Hepatocyte (in vitro differentiated cells): ENCODE measurements at regions not wholly inside any gene's neighbourhood (a gene's known extent, or its start where the extent isn't known, plus 50 kb on each side); places are given as distances from the start of the nearest gene placed in this dataset.

Experiments used
- DNase-seq: peaks from one replicate; pipeline ENCODE4 v3.0.0-alpha.2; 2016; ENCODE audit warnings: low spot score
- H2AFZ ChIP-seq: fragments of 200-600 bp; sonication (generic); 2 replicates; pipeline ENCODE4 v1.6.0; 2016; ENCODE audit warnings: antibody characterized with exemption, mild to moderate bottlenecking
- H3K27ac ChIP-seq: fragments of 200-600 bp; sonication (generic); 2 replicates; pipeline ENCODE4 v1.5.1; 2016; ENCODE audit warnings: mild to moderate bottlenecking
- H3K27me3 ChIP-seq: fragments of 200-600 bp; sonication (generic); 2 replicates; pipeline ENCODE4 v1.6.1; 2016
- H3K36me3 ChIP-seq: fragments of 200-600 bp; sonication (generic); replicated peaks from 2 replicates; pipeline ENCODE4 v1.5.1; 2016; ENCODE audit warnings: low read depth; ENCODE audit not compliant: insufficient read depth
- H3K4me1 ChIP-seq: fragments of 200-600 bp; sonication (generic); 2 replicates; pipeline ENCODE4 v1.5.1; 2016; ENCODE audit warnings: mild to moderate bottlenecking, moderate library complexity; ENCODE audit not compliant: insufficient read depth
- H3K4me2 ChIP-seq: fragments of 200-600 bp; sonication (generic); 2 replicates; pipeline ENCODE4 v1.6.0; 2016
- H3K4me3 ChIP-seq: fragments of 200-600 bp; sonication (generic); 2 replicates; pipeline ENCODE4 v1.5.1; 2016; ENCODE audit warnings: mild to moderate bottlenecking
- H3K79me2 ChIP-seq: fragments of 200-600 bp; sonication (generic); 2 replicates; pipeline ENCODE4 v1.6.0; 2017; ENCODE audit warnings: mild to moderate bottlenecking
- H3K9me2 ChIP-seq: fragments of 200-600 bp; sonication (generic); replicated peaks from 2 replicates; pipeline ENCODE4 v1.6.0; 2017; ENCODE audit warnings: mild to moderate bottlenecking; ENCODE audit not compliant: insufficient read depth
- H3K9me3 ChIP-seq: fragments of 200-600 bp; sonication (generic); 2 replicates; pipeline ENCODE4 v1.5.1; 2016; ENCODE audit warnings: low read depth, mild to moderate bottlenecking
- H4K20me1 ChIP-seq: fragments of 200-600 bp; sonication (generic); 2 replicates; pipeline ENCODE4 v1.6.0; 2016; ENCODE audit warnings: mild to moderate bottlenecking; ENCODE audit not compliant: insufficient read depth, poor library complexity, severe bottlenecking
- EZH2 ChIP-seq: fragments of 200-600 bp; sonication (generic); IDR thresholded peaks from 2 replicates; pipeline ENCODE4 v1.6.1; 2016; ENCODE audit warnings: antibody characterized with exemption, mild to moderate bottlenecking, borderline replicate concordance
- EZH2phosphoT487 ChIP-seq: fragments of 200-600 bp; sonication (generic); IDR thresholded peaks from one replicate; pipeline ENCODE4 v1.6.1; 2018; ENCODE audit warnings: antibody characterized with exemption, mild to moderate bottlenecking, low read depth, moderate library complexity; ENCODE audit not compliant: unreplicated experiment, severe bottlenecking
- WGBS: methylation state at CpG from one replicate; pipeline ENCODE4 v1.1.6; 2016; ENCODE audit warnings: low lambda C conversion rate; ENCODE audit errors: missing lambda C conversion rate; 5-methylcytosine and 5-hydroxymethylcytosine counted together
- TF ChIP-seq, protein P1 (sequence below): fragments of 200-600 bp; sonication (generic); IDR thresholded peaks from 2 replicates; pipeline ENCODE4 v1.5.1; 2016; ENCODE audit warnings: antibody characterized with exemption, mild to moderate bottlenecking; ENCODE audit not compliant: poor library complexity

DNA sequence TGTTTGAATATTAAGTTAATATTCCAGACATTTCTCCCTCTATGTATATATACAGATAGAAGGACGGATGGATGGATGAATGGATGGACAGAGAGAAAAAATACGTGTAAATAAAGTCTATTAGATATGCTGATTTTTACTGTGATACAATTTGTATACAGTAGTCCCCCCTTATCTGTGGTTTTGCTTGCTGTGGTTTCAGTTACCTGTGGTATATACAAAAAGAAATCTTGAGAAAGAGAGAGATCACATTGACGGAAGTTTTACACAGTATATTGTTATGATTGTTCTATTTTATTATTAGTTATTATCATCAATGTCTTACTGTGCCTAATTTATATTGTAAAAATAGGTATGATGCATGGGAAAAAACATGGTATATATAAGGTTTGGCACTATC is 290.2 kb downstream of the UTRN start:
- Histone ChIP-seq H3K36me3 (no peaks in the 10 kb centered on the region), H3K4me3 (no peak overlapping the region), H2AFZ (no peak overlapping the region), H4K20me1 (no peaks in the 10 kb centered on the region), H3K4me2 (no peak overlapping the region), H3K27me3 (no peaks in the 10 kb centered on the region), H3K9me2 (no peaks in the 10 kb centered on the region), H3K9me3 (no peaks in the 10 kb centered on the region), H3K27ac (no peak overlapping the region), H3K4me1 (no peaks in the 10 kb centered on the region), H3K79me2 (no peaks in the 10 kb centered on the region)
- no peak for DNase-seq
- whole genome bisulfite sequencing: 97% methylated on average over 3 of the region's 3 CpGs
- TF ChIP-seq EZH2 (no peak), EZH2phosphoT487 (no peak)
- TF ChIP-seq, protein P1, sequence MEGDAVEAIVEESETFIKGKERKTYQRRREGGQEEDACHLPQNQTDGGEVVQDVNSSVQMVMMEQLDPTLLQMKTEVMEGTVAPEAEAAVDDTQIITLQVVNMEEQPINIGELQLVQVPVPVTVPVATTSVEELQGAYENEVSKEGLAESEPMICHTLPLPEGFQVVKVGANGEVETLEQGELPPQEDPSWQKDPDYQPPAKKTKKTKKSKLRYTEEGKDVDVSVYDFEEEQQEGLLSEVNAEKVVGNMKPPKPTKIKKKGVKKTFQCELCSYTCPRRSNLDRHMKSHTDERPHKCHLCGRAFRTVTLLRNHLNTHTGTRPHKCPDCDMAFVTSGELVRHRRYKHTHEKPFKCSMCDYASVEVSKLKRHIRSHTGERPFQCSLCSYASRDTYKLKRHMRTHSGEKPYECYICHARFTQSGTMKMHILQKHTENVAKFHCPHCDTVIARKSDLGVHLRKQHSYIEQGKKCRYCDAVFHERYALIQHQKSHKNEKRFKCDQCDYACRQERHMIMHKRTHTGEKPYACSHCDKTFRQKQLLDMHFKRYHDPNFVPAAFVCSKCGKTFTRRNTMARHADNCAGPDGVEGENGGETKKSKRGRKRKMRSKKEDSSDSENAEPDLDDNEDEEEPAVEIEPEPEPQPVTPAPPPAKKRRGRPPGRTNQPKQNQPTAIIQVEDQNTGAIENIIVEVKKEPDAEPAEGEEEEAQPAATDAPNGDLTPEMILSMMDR: no peak

DNA sequence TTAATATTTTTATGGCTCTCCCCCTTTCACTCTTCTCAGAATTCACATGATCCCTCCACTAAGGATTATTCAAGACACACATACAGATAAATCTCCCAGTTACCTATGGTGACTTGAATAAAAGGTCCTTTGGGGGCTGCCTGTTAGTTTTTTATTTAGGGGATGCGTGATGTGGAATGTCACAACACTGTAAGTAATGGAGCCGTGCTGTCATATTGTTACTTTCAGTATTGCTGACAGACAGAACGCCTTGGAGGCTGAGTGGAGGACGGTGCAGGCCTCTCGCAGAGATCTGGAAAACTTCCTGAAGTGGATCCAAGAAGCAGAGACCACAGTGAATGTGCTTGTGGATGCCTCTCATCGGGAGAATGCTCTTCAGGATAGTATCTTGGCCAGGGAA is 291.7 kb downstream of the UTRN start:
- no peaks in the 10 kb centered on the region for H3K4me1 ChIP-seq
- no peak overlapping the region for H3K27ac ChIP-seq
- DNase-seq: no peak
- no peaks in the 10 kb centered on the region for H3K36me3 ChIP-seq
- H3K4me2 ChIP-seq: no peak overlapping the region
- no peaks in the 10 kb centered on the region for H4K20me1 ChIP-seq
- H2AFZ ChIP-seq: no peak overlapping the region
- H3K4me3 ChIP-seq: no peak overlapping the region
- no peaks in the 10 kb centered on the region for H3K9me2 ChIP-seq
- no peak for TF ChIP-seq EZH2
- no peak for TF ChIP-seq EZH2phosphoT487
- TF ChIP-seq, protein P1: no peak
- 85% methylated on average over 6 of the region's 6 CpGs for WGBS
- H3K9me3 ChIP-seq: no peaks in the 10 kb centered on the region
- no peaks in the 10 kb centered on the region for H3K27me3 ChIP-seq
- H3K79me2 ChIP-seq: no peaks in the 10 kb centered on the region

DNA sequence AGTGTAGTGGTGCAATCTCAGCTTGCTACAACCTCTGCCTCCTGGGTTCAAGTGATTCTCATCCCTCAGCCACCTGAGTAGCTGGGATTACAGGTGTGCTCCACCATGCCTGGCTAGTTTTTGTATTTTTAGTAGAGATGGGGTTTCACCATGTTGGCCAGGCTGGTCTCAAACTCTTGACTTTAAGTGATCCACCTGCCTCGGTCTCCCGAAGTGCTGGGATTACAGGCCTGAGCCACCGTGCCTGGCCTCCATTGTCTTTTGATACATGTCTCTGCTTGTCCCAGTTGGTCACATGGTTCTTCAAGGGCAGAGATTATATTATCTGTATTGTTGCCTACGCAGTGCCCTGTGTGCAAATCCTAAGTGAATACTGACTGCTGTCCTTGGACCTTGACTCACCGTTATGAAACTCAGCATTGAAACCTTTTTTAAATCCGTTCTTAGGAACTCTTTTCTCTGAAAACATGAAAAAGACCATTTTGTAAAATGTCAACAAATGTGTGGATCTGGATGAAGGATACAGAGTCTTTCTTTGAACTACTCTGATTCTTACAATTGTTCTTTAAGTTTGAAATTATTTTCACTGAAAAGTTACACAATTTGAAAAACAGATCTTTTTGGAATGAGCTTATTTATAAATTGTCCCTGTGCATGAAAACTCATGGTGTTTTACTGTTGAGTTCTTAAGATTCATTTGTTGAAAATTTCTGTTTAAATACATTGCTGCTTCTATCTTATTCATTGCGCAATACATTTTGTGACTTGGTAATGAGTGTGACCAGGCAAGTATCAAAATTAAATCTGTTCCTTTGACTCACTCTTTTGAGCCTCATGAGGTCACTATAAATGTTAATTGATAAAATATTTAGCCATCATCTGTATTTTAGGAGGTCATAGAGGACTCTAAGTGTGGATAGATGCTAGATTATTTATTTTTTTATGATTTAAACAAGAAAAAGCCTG is 293.5 kb downstream of the UTRN start:
- Histone ChIP-seq H3K79me2 (no peaks in the 10 kb centered on the region), H3K27me3 (no peaks in the 10 kb centered on the region), H3K9me3 (no peaks in the 10 kb centered on the region), H3K4me3 (no peak overlapping the region), H2AFZ (no peak overlapping the region), H3K4me2 (no peak overlapping the region), H3K36me3 (no peaks in the 10 kb centered on the region), H3K27ac (no peak overlapping the region), H4K20me1 (no peaks in the 10 kb centered on the region), H3K9me2 (no peaks in the 10 kb centered on the region), H3K4me1 (no peaks in the 10 kb centered on the region)
- DNase-seq: no peak
- 96% methylated on average over 7 of the region's 7 CpGs for WGBS
- TF ChIP-seq, protein P1: no peak
- no peak for TF ChIP-seq EZH2phosphoT487
